ENCODE measurements at regions not wholly inside any gene's neighbourhood (a gene's known extent, or its start where the extent isn't known, plus 50 kb on each side); places are given as distances from the start of the nearest gene placed in this dataset.

GRCh38 chr2:5940596-5941535 lies 248.7 kb downstream of the SOX11 start:
- TF ChIP-seq CTCF (conservative IDR thresholded peaks at IDR 0.05) (no peak), EZH2 (IDR thresholded peaks at IDR 0.05; ENCODE audit: low read depth) (no peak)

Data from PC-9 (cell line).